H1 (cell line): ENCODE measurements at regions not wholly inside any gene's neighbourhood (a gene's known extent, or its start where the extent isn't known, plus 50 kb on each side); places are given as distances from the start of the nearest gene placed in this dataset.

Source experiments
- ATF2 ChIP-seq: IDR thresholded peaks from 2 replicates; pipeline ENCODE4 v1.6.1; 2012; ENCODE audit warnings: low read length, inconsistent platforms
- CHD1 ChIP-seq: IDR thresholded peaks from 2 replicates; pipeline ENCODE4 v1.6.1; 2012; ENCODE audit warnings: low read depth, low read length, improper control_type of control experiment
- CTCF ChIP-seq, 3 experiments: IDR thresholded peaks; 1 replicate in 2 of 3; 2 replicates in 1 of 3; pipeline versions ENCODE4 v1.5.1 to v1.6.1; 2011; ENCODE audit warnings: low read length in 3 of 3, mild to moderate bottlenecking in 3 of 3, inconsistent platforms in 2 of 3, low read depth in 1 of 3, moderate library complexity in 1 of 3; ENCODE audit not compliant: insufficient read depth in 1 of 3; ENCODE audit errors: control extremely low read depth in 1 of 3
- EGR1 ChIP-seq: IDR thresholded peaks from 2 replicates; pipeline ENCODE4 v1.6.1; 2011; ENCODE audit warnings: low read depth, low read length, borderline replicate concordance
- EZH2 ChIP-seq: fragments of 200-600 bp; sonication (generic); IDR thresholded peaks from 2 replicates; pipeline ENCODE4 v1.7.1; 2012; ENCODE audit warnings: low read depth, mild to moderate bottlenecking, moderate library complexity, low read length, inconsistent platforms; ENCODE audit not compliant: severe bottlenecking
- SRF ChIP-seq: IDR thresholded peaks from 2 replicates; pipeline ENCODE4 v1.6.1; 2011; ENCODE audit warnings: mild to moderate bottlenecking, low read depth, low read length, moderate library complexity
- YY1 ChIP-seq: IDR thresholded peaks from 2 replicates; pipeline ENCODE4 v1.6.1; 2011; ENCODE audit warnings: low read depth, mild to moderate bottlenecking, low read length

DNA sequence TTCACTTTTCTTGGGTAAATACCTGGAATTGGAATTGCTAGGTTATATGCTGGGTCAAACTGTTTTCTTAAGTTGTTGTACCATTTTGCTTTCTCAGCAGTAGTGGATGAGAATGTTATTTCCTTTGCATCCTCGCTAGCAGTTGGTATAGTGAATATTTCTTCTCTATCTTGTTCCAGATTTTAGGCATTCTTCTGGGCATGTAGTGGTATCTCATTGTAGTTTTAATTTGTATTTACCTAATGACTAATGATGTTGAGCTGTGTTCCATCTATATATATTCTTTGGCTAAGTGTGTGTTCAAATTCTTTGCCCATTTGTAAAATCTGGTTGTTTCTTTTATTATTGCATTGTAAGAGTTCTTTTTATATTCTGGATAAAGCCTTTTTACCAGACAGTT lies 333.3 kb downstream of the MAT2B start:
- TF ChIP-seq CTCF (IDR thresholded peaks at IDR 0.05; ENCODE audit: control extremely low read depth in 1 of 3, insufficient read depth in 1 of 3, low read depth in 1 of 3, low read length in 3 of 3) (no peak), EGR1 (no peak), CHD1 (no peak), YY1 (no peak), ATF2 (no peak), EZH2 (no peak), SRF (no peak)
